ENCODE measurements at regions not wholly inside any gene's neighbourhood (a gene's known extent, or its start where the extent isn't known, plus 50 kb on each side); places are given as distances from the start of the nearest gene placed in this dataset.

DNA sequence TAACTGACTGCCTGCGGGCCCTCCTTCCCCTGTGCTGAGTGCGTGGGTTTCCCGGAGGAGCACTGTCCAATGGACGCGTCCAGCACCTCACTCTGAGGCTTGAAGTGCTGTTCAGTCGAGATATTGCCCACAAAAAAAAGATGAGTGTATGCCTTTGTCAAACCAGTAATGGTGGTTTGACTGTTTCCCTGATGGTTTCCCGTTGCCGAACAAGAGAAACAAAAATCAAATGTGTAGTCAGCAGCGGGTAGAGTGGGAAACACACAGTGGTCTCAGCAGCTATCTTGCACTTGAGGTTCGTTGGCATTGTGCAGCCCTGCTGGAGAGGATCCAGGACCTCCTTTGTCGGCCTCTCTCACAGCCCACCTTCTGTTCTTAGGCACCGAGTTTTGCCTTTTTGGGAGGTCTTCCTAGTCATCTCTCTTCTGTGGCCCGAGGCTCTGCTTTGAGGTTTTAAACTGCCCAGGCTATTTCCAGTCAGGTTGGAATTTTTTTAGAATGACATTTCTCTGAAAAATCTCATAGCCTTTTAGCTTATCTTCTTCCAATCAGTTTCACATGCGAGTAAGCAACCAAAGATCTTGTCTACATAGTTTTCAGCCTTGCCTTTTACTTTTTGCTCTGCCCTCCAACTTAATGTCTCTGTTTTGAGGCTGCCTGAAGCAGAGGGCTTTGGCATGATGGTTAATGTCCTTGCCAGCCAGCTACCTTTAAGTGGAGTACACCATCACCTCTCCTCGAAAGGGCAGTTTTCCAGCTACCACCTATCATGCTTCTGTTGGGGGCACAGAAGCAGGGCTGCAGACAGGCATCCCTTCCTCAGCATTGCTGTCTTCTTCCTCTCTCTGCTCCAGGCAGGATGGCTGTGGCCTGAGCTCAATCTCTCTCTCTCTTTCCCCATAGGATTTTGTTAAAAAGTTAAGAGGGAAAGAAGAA, 132.3 kb downstream of the URB2 start:
- H2AFZ ChIP-seq (ENCODE audit: low read depth), result no peak overlapping the region
- H3F3A ChIP-seq (replicated peaks; ENCODE audit: insufficient read depth), result no peaks in the 10 kb centered on the region
- no peaks in the 10 kb centered on the region for H3K9me3 ChIP-seq
- no peaks in the 10 kb centered on the region for H3K36me3 ChIP-seq (replicated peaks in 1 of 2; ENCODE audit: control insufficient read depth in 1 of 2, insufficient read depth in 2 of 2, low read length in 1 of 2)
- CTCF ChIA-PET, result interaction anchor here (0.6 to 1.0 kb wide), 2 partner anchors 10 to 97 kb away, joined by 3 read pairs; no protein-coding TSS in a partner anchor
- WGBS (ENCODE audit: low lambda C conversion rate), result 38% methylated on average over 12 of the region's 15 CpGs
- POLR2A ChIA-PET, result interaction anchor here (1.3 kb wide), 1 partner anchor 9 kb away, joined by 5 read pairs; no protein-coding TSS in a partner anchor
- peaks cover 0 to 5% of the 10 kb centered on the region in 2 experiments; a peak in 1 of 4 replicates for H3K4me1 ChIP-seq (ENCODE audit: control insufficient read depth in 1 of 2, insufficient read depth in 2 of 2, low read depth in 1 of 2, low read length in 1 of 2)
- H3K79me2 ChIP-seq (ENCODE audit: insufficient read depth), result no peaks in the 10 kb centered on the region
- no peak overlapping the region for H3K27ac ChIP-seq (ENCODE audit: low read depth in 2 of 2, low read length in 1 of 2)
- no peak overlapping the region for H3K9ac ChIP-seq
- no peaks in the 10 kb centered on the region for H3K27me3 ChIP-seq (ENCODE audit: insufficient read depth)
- H4K20me1 ChIP-seq (ENCODE audit: insufficient read depth), result no peaks in the 10 kb centered on the region
- H3K4me2 ChIP-seq, result no peak overlapping the region
- no peak for TF ChIP-seq POLR2AphosphoS5 (IDR thresholded peaks at IDR 0.05; ENCODE audit: low read depth, low read length)
- no peak for TF ChIP-seq TCF12 (IDR thresholded peaks at IDR 0.05)
- no peak overlapping the region for H3K4me3 ChIP-seq (ENCODE audit: low read depth in 2 of 2, low read length in 1 of 2)
- H3K9me2 ChIP-seq, result no peaks in the 10 kb centered on the region
- no peak for DNase-seq

DNA sequence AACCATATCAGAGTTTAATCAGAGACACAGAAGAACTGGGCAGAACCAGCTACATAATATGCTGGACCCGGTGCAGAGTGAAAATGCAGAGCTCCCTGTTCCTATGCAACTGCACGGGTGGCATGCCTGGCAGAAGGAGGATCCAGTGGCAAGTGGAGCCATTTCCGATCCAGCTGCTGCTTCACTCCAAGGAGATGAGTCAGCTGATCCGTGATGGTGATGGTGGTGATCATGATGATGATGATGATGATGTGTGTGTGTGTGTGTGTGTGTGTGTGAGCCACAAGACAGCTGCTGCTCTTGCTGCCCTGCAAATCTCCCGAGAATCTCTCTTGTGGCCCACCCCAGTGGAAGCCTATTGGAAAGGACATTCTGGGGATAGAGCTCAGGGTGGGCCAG, 133.0 kb downstream of the URB2 start:
- no peaks in the 10 kb centered on the region for H3K79me2 ChIP-seq (ENCODE audit: insufficient read depth)
- no peak overlapping the region for H3K4me3 ChIP-seq (ENCODE audit: low read depth in 2 of 2, low read length in 1 of 2)
- no peaks in the 10 kb centered on the region for H3K36me3 ChIP-seq (replicated peaks in 1 of 2; ENCODE audit: control insufficient read depth in 1 of 2, insufficient read depth in 2 of 2, low read length in 1 of 2)
- 0 out of 4 replicates have a peak, but pooled peaks cover 0 to under 1% of the 10 kb centered on the region in 2 experiments for H3K4me1 ChIP-seq (ENCODE audit: control insufficient read depth in 1 of 2, insufficient read depth in 2 of 2, low read depth in 1 of 2, low read length in 1 of 2)
- no peaks in the 10 kb centered on the region for H3K27me3 ChIP-seq (ENCODE audit: insufficient read depth)
- H4K20me1 ChIP-seq (ENCODE audit: insufficient read depth), result no peaks in the 10 kb centered on the region
- POLR2A ChIA-PET, result interaction anchor here (1.3 kb wide), 1 partner anchor 9 kb away, joined by 5 read pairs; no protein-coding TSS in a partner anchor
- H3K27ac ChIP-seq (ENCODE audit: low read depth in 2 of 2, low read length in 1 of 2), result no peak overlapping the region
- no peak overlapping the region for H3K9ac ChIP-seq
- TF ChIP-seq CHD2 (IDR thresholded peaks at IDR 0.05; ENCODE audit: low read length, partially characterized antibody), result no peak
- TF ChIP-seq, protein P1, sequence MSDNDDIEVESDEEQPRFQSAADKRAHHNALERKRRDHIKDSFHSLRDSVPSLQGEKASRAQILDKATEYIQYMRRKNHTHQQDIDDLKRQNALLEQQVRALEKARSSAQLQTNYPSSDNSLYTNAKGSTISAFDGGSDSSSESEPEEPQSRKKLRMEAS (IDR thresholded peaks at IDR 0.05; ENCODE audit: low read depth), result no peak
- no peak for TF ChIP-seq MEF2A (IDR thresholded peaks at IDR 0.05; ENCODE audit: borderline replicate concordance, low read depth)
- no peaks in the 10 kb centered on the region for H3K9me2 ChIP-seq
- CTCF ChIA-PET, result no interaction called here
- no peak overlapping the region for H2AFZ ChIP-seq (ENCODE audit: low read depth)
- DNase-seq, result no peak
- 19% methylated on average over 5 of the region's 5 CpGs for WGBS (ENCODE audit: low lambda C conversion rate)
- no peak overlapping the region for H3K4me2 ChIP-seq
- no peaks in the 10 kb centered on the region for H3F3A ChIP-seq (replicated peaks; ENCODE audit: insufficient read depth)
- no peaks in the 10 kb centered on the region for H3K9me3 ChIP-seq

DNA sequence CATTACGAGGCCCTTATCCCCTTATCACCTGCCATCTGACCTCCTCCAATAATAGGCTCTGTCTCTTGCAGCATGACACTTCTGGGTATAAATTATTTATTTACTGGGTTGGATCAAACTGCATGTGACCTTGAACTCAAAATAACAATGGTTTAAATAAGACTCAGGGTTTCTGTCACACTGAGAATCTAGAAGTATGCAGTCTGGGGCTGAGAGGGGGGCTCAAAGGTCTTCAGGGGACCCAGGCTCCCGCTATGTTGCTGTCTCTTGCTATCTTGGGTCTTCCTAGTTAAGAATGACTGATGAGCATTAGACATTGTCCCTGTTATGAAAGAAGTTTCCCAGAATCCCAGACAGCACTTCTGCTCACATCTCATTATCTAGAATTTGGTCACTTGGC, 133.5 kb downstream of the URB2 start:
- Histone ChIP-seq H3K4me1 (ENCODE audit: control insufficient read depth in 1 of 2, insufficient read depth in 2 of 2, low read depth in 1 of 2, low read length in 1 of 2) (no peaks in the 10 kb centered on the region), H3K36me3 (replicated peaks in 1 of 2; ENCODE audit: control insufficient read depth in 1 of 2, insufficient read depth in 2 of 2, low read length in 1 of 2) (no peaks in the 10 kb centered on the region), H3K9me2 (no peaks in the 10 kb centered on the region), H4K20me1 (ENCODE audit: insufficient read depth) (no peaks in the 10 kb centered on the region), H3K4me2 (no peak overlapping the region), H3F3A (replicated peaks; ENCODE audit: insufficient read depth) (no peaks in the 10 kb centered on the region), H2AFZ (ENCODE audit: low read depth) (no peak overlapping the region), H3K27me3 (ENCODE audit: insufficient read depth) (no peaks in the 10 kb centered on the region), H3K9me3 (no peaks in the 10 kb centered on the region), H3K27ac (ENCODE audit: low read depth in 2 of 2, low read length in 1 of 2) (no peak overlapping the region), H3K79me2 (ENCODE audit: insufficient read depth) (no peaks in the 10 kb centered on the region), H3K4me3 (ENCODE audit: low read depth in 2 of 2, low read length in 1 of 2) (no peak overlapping the region), H3K9ac (no peak overlapping the region)
- DNase-seq, result no peak
- TF ChIP-seq POLR2AphosphoS5 (IDR thresholded peaks at IDR 0.05; ENCODE audit: low read depth, low read length), result no peak
- TF ChIP-seq MEF2A (IDR thresholded peaks at IDR 0.05; ENCODE audit: borderline replicate concordance, low read depth), result no peak
- no peak for TF ChIP-seq EP300 (IDR thresholded peaks at IDR 0.05; ENCODE audit: borderline replicate concordance in 1 of 2, low read depth in 1 of 2, low read length in 1 of 2)
- TF ChIP-seq, protein P2, sequence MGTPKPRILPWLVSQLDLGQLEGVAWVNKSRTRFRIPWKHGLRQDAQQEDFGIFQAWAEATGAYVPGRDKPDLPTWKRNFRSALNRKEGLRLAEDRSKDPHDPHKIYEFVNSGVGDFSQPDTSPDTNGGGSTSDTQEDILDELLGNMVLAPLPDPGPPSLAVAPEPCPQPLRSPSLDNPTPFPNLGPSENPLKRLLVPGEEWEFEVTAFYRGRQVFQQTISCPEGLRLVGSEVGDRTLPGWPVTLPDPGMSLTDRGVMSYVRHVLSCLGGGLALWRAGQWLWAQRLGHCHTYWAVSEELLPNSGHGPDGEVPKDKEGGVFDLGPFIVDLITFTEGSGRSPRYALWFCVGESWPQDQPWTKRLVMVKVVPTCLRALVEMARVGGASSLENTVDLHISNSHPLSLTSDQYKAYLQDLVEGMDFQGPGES (IDR thresholded peaks at IDR 0.05; ENCODE audit: low read depth, low read length), result no peak
- TF ChIP-seq GABPA (IDR thresholded peaks at IDR 0.05; ENCODE audit: low read depth), result no peak
- no peak for TF ChIP-seq RXRA (IDR thresholded peaks at IDR 0.05; ENCODE audit: borderline replicate concordance, low read depth)
- TF ChIP-seq, protein P3, sequence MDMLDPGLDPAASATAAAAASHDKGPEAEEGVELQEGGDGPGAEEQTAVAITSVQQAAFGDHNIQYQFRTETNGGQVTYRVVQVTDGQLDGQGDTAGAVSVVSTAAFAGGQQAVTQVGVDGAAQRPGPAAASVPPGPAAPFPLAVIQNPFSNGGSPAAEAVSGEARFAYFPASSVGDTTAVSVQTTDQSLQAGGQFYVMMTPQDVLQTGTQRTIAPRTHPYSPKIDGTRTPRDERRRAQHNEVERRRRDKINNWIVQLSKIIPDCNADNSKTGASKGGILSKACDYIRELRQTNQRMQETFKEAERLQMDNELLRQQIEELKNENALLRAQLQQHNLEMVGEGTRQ (IDR thresholded peaks at IDR 0.05; ENCODE audit: borderline replicate concordance, low read depth, low read length), result no peak
- TF ChIP-seq NRF1 (IDR thresholded peaks at IDR 0.05; ENCODE audit: low read depth, low read length), result no peak
- TF ChIP-seq TCF12 (IDR thresholded peaks at IDR 0.05), result no peak
- TF ChIP-seq, protein P1 (IDR thresholded peaks at IDR 0.05; ENCODE audit: low read depth), result no peak
- no peak for TF ChIP-seq EZH2phosphoT487 (IDR thresholded peaks at IDR 0.05; ENCODE audit: borderline replicate concordance, low read depth)
- TF ChIP-seq SIN3A (IDR thresholded peaks at IDR 0.05; ENCODE audit: borderline replicate concordance, low read depth, low read length), result no peak
- no peak for TF ChIP-seq TAF1 (IDR thresholded peaks at IDR 0.05; ENCODE audit: borderline replicate concordance, low read depth, low read length)
- no peak for TF ChIP-seq MXI1 (IDR thresholded peaks at IDR 0.05; ENCODE audit: low read depth, low read length)
- POLR2A ChIA-PET, result interaction anchor here (1.3 kb wide), 1 partner anchor 10 kb away, joined by 5 read pairs; no protein-coding TSS in a partner anchor
- WGBS (ENCODE audit: low lambda C conversion rate), result 12% methylated on average over 2 of the region's 2 CpGs
- CTCF ChIA-PET, result no interaction called here

Data from SK-N-SH (cell line).